ENCODE measurements at regions not wholly inside any gene's neighbourhood (a gene's known extent, or its start where the extent isn't known, plus 50 kb on each side); places are given as distances from the start of the nearest gene placed in this dataset.

DNA sequence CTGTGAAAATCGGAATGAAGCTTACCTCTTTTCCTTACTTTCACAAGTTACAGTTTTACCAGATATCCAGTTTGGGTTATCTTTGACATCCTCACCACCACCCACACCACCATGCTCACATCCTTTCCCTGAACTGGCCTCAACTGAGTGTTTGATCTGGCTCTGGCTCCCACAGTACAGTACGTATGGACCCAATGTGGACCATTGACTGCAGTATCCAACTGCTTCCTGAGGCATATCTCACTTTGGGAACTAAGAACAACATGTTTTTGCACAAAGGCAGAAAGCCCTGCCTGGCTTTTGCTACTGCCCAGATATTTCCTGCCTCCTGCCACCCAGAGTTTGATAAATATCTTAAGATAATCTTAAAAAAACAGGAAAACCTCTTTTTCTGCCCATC, 1232.0 kb upstream of the CDH18 start:
- Histone ChIP-seq H3K4me3 (ENCODE audit: low read depth, low read length, poor library complexity, severe bottlenecking) (no peak overlapping the region), H3K4me1 (ENCODE audit: insufficient read depth, low read length, poor library complexity, severe bottlenecking) (no peaks in the 10 kb centered on the region), H3K9me3 (ENCODE audit: low read depth, low read length, poor library complexity, severe bottlenecking) (no peaks in the 10 kb centered on the region), H3K27me3 (replicated peaks; ENCODE audit: insufficient read depth, low read depth, low read length, poor library complexity) (no peaks in the 10 kb centered on the region), H3K36me3 (ENCODE audit: insufficient read depth, low read length, poor library complexity, severe bottlenecking) (no peaks in the 10 kb centered on the region), H3K27ac (ENCODE audit: low read depth, low read length, poor library complexity, severe bottlenecking) (no peak overlapping the region)
- ChIA-PET POLR2A (ENCODE audit: low non-redundant PET) (no interaction called here), CTCF (no interaction called here)
- intact Hi-C loops (cut with micrococcal nuclease; ENCODE audit: unreplicated experiment) = no loop called here
- no peak for TF ChIP-seq EZH2 (IDR thresholded peaks at IDR 0.05; ENCODE audit: borderline replicate concordance, low read depth, low read length, poor library complexity, severe bottlenecking)
- TF ChIP-seq CTCF (conservative IDR thresholded peaks at IDR 0.05; ENCODE audit: low read depth, low read length) = no peak
- no TSS peak for BruUV-seq (replicated peaks)
- DNase-seq (ENCODE audit: low spot score) = no peak

DNA sequence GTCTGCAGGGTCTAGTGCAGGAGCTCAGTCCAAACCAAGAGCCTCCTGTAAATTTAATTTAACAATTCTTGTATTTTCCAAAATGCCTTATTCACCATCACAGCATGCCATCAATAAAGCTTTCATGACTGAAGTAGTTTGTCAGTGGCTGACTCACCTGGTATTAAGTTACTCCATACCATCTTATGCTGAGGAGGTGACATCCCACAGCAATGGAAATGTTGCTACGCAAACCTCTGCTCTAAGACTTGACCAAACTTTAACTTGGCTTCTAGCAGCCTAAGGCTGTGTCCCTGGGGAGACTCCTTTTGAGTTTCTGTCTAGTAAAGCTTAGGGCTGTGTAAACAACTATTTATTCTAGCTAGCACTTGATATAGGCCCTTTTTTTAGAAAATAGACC, 1231.3 kb upstream of the CDH18 start:
- intact Hi-C loops (cut with micrococcal nuclease; ENCODE audit: unreplicated experiment) = no loop called here
- no TSS peak for BruUV-seq (replicated peaks)
- TF ChIP-seq EZH2 (IDR thresholded peaks at IDR 0.05; ENCODE audit: borderline replicate concordance, low read depth, low read length, poor library complexity, severe bottlenecking) (no peak), CTCF (conservative IDR thresholded peaks at IDR 0.05; ENCODE audit: low read depth, low read length) (no peak)
- Histone ChIP-seq H3K27me3 (replicated peaks; ENCODE audit: insufficient read depth, low read depth, low read length, poor library complexity) (no peaks in the 10 kb centered on the region), H3K27ac (ENCODE audit: low read depth, low read length, poor library complexity, severe bottlenecking) (no peak overlapping the region), H3K4me1 (ENCODE audit: insufficient read depth, low read length, poor library complexity, severe bottlenecking) (no peaks in the 10 kb centered on the region), H3K36me3 (ENCODE audit: insufficient read depth, low read length, poor library complexity, severe bottlenecking) (no peaks in the 10 kb centered on the region), H3K4me3 (ENCODE audit: low read depth, low read length, poor library complexity, severe bottlenecking) (no peak overlapping the region), H3K9me3 (ENCODE audit: low read depth, low read length, poor library complexity, severe bottlenecking) (no peaks in the 10 kb centered on the region)
- ChIA-PET CTCF (no interaction called here), POLR2A (ENCODE audit: low non-redundant PET) (no interaction called here)
- no peak for DNase-seq (ENCODE audit: low spot score)

- Histone ChIP-seq H3K36me3 (ENCODE audit: insufficient read depth, low read length, poor library complexity, severe bottlenecking) (no peaks in the 10 kb centered on the region), H3K4me3 (ENCODE audit: low read depth, low read length, poor library complexity, severe bottlenecking) (no peak overlapping the region), H3K27ac (ENCODE audit: low read depth, low read length, poor library complexity, severe bottlenecking) (no peak overlapping the region), H3K27me3 (replicated peaks; ENCODE audit: insufficient read depth, low read depth, low read length, poor library complexity) (no peaks in the 10 kb centered on the region), H3K9me3 (ENCODE audit: low read depth, low read length, poor library complexity, severe bottlenecking) (no peaks in the 10 kb centered on the region), H3K4me1 (ENCODE audit: insufficient read depth, low read length, poor library complexity, severe bottlenecking) (no peaks in the 10 kb centered on the region)
- CTCF ChIA-PET = no interaction called here
- BruUV-seq (replicated peaks) = no TSS peak
- DNase-seq (ENCODE audit: low spot score) = no peak
- no peak for TF ChIP-seq EZH2 (IDR thresholded peaks at IDR 0.05; ENCODE audit: borderline replicate concordance, low read depth, low read length, poor library complexity, severe bottlenecking)
- TF ChIP-seq CTCF (conservative IDR thresholded peaks at IDR 0.05; ENCODE audit: low read depth, low read length) = no peak
- intact Hi-C loops (cut with micrococcal nuclease; ENCODE audit: unreplicated experiment) = no loop called here
- POLR2A ChIA-PET (ENCODE audit: low non-redundant PET) = no interaction called here
These were observed 1224.0 kb upstream of the CDH18 start for GRCh38 chr5:21212026-21212425.

All from A673 (cell line).